ENCODE measurements at regions not wholly inside any gene's neighbourhood (a gene's known extent, or its start where the extent isn't known, plus 50 kb on each side); places are given as distances from the start of the nearest gene placed in this dataset.

- no peak for DNase-seq
Measured at GRCh38 chr12:61357496-61357895, 902.7 kb upstream of the USP15 start.

- DNase-seq, result no peak
Measured at GRCh38 chr12:61362037-61362436, 898.2 kb upstream of the USP15 start.

- DNase-seq, result no peak
Measured at GRCh38 chr12:61365001-61365400, 895.2 kb upstream of the USP15 start.

GRCh38 chr12:61367281-61367785 lies 892.9 kb upstream of the USP15 start:
- no peak for DNase-seq

GRCh38 chr12:61369241-61369910 lies 890.8 kb upstream of the USP15 start:
- no peak for DNase-seq

- DNase-seq, result no peak
Measured at GRCh38 chr12:61384511-61384910, 875.7 kb upstream of the USP15 start.

- no peak for DNase-seq
Measured at GRCh38 chr12:61385771-61386170, 874.4 kb upstream of the USP15 start.

GRCh38 chr12:61397668-61398067 lies 862.5 kb upstream of the USP15 start:
- DNase-seq, result no peak

GRCh38 chr12:61412201-61412600 lies 848.0 kb upstream of the USP15 start:
- DNase-seq, result no peak

- DNase-seq, result no peak
Measured at GRCh38 chr12:61414470-61414869, 845.7 kb upstream of the USP15 start.

- DNase-seq, result no peak
Measured at GRCh38 chr12:61422786-61423185, 837.4 kb upstream of the USP15 start.

GRCh38 chr12:61452076-61452475 lies 808.1 kb upstream of the USP15 start:
- no peak for DNase-seq

GRCh38 chr12:61487728-61488127 lies 772.5 kb upstream of the USP15 start:
- no peak for DNase-seq

- no peak for DNase-seq
Measured at GRCh38 chr12:61490526-61491498, 769.4 kb upstream of the USP15 start.

GRCh38 chr12:61502179-61502578 lies 758.0 kb upstream of the USP15 start:
- no peak for DNase-seq

GRCh38 chr12:61504396-61505080 lies 755.7 kb upstream of the USP15 start:
- DNase-seq, result no peak

- DNase-seq, result no peak
Measured at GRCh38 chr12:61513499-61513898, 746.7 kb upstream of the USP15 start.

GRCh38 chr12:61514016-61514415 lies 746.2 kb upstream of the USP15 start:
- DNase-seq, result no peak

GRCh38 chr12:61521258-61521657 lies 738.9 kb upstream of the USP15 start:
- no peak for DNase-seq

- no peak for DNase-seq
Measured at GRCh38 chr12:61523276-61523992, 736.8 kb upstream of the USP15 start.

- DNase-seq, result no peak
Measured at GRCh38 chr12:61524851-61525250, 735.4 kb upstream of the USP15 start.

GRCh38 chr12:61525331-61525730 lies 734.9 kb upstream of the USP15 start:
- no peak for DNase-seq

- DNase-seq, result no peak
Measured at GRCh38 chr12:61530456-61530855, 729.7 kb upstream of the USP15 start.

Data from CD4-positive, alpha-beta T cell treated with Interleukin-1 beta for 1 hour (primary cell).